Right atrium auricular region (tissue), 2 donors: ENCODE measurements at regions not wholly inside any gene's neighbourhood (a gene's known extent, or its start where the extent isn't known, plus 50 kb on each side); places are given as distances from the start of the nearest gene placed in this dataset.
A peak's percentile ranks its signal among the peaks of the same experiment; 100 is the strongest.

Experiments used
- DNase-seq: peaks from one replicate; pipeline ENCODE4 v3.0.0-alpha.2; 2019; ENCODE audit warnings: low spot score
- H3K27ac ChIP-seq, 2 donors: fragments of 200-600 bp; sonication (generic); 1 replicate in 1 of 2; 2 replicates in 1 of 2; pipeline ENCODE4 v1.5.1; 2016 to 2019
- H3K27me3 ChIP-seq, 2 donors: fragments of 200-600 bp; sonication (generic); one replicate each; pipeline versions ENCODE4 v1.5.1 to v1.6.0; 2017 to 2019
- H3K36me3 ChIP-seq: fragments of 200-600 bp; sonication (generic); one replicate; pipeline ENCODE4 v1.5.1; 2016
- H3K4me1 ChIP-seq, 2 donors: fragments of 200-600 bp; sonication (generic); one replicate each; pipeline versions ENCODE4 v1.5.1 to v1.6.0; 2017 to 2019
- H3K4me3 ChIP-seq, 2 donors: fragments of 200-600 bp; sonication (generic); 1 replicate in 1 of 2; 2 replicates in 1 of 2; pipeline ENCODE4 v1.5.1; 2017 to 2019; ENCODE audit warnings: mild to moderate bottlenecking in 1 of 2, moderate library complexity in 1 of 2
- H3K9me3 ChIP-seq, 2 donors: fragments of 200-600 bp; sonication (generic); one replicate each; pipeline ENCODE4 v1.5.1; 2019
- TF ChIP-seq, protein P1 (sequence below), 2 donors: fragments of 200-600 bp; sonication (generic); IDR thresholded peaks; one replicate each; pipeline ENCODE4 v1.5.1; 2019; ENCODE audit warnings: antibody characterized with exemption in 2 of 2

DNA sequence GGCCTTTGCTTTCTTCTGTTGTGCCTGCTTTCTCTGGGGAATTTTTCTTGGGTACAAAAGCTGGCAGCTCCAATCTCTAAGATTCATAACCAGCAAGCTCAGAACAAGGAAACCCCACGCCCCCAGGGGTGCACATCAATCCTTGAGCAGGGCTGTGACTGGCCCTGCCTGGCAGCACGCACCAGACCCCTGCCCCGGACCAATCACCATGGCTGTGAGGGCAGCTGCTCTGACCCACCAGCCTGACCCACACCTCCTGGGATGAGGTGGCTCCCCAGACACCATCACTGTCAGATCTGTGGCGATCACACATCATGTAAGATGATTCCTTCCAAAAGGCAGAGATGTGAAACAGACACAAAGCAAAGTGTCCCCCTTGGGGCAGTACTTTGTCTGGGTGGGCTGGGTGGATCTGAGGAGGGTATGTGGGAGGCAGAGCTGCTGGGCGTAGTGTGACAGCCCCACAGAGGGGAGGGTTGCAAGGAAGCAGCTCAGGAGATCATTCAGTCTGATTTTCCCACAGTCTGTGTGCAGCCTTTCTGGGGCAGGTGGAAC lies 175.5 kb upstream of the SHH start:
- Histone ChIP-seq H3K9me3 (no peaks in the 10 kb centered on the region), H3K27ac (no peak overlapping the region), H3K36me3 (no peaks in the 10 kb centered on the region), H3K4me1 (no peaks in the 10 kb centered on the region), H3K27me3 (no peaks in the 10 kb centered on the region), H3K4me3 (no peak overlapping the region)
- TF ChIP-seq, protein P1, sequence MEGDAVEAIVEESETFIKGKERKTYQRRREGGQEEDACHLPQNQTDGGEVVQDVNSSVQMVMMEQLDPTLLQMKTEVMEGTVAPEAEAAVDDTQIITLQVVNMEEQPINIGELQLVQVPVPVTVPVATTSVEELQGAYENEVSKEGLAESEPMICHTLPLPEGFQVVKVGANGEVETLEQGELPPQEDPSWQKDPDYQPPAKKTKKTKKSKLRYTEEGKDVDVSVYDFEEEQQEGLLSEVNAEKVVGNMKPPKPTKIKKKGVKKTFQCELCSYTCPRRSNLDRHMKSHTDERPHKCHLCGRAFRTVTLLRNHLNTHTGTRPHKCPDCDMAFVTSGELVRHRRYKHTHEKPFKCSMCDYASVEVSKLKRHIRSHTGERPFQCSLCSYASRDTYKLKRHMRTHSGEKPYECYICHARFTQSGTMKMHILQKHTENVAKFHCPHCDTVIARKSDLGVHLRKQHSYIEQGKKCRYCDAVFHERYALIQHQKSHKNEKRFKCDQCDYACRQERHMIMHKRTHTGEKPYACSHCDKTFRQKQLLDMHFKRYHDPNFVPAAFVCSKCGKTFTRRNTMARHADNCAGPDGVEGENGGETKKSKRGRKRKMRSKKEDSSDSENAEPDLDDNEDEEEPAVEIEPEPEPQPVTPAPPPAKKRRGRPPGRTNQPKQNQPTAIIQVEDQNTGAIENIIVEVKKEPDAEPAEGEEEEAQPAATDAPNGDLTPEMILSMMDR (IDR thresholded peaks at IDR 0.05) = no peak
- peak; percentile 46 for DNase-seq

DNA sequence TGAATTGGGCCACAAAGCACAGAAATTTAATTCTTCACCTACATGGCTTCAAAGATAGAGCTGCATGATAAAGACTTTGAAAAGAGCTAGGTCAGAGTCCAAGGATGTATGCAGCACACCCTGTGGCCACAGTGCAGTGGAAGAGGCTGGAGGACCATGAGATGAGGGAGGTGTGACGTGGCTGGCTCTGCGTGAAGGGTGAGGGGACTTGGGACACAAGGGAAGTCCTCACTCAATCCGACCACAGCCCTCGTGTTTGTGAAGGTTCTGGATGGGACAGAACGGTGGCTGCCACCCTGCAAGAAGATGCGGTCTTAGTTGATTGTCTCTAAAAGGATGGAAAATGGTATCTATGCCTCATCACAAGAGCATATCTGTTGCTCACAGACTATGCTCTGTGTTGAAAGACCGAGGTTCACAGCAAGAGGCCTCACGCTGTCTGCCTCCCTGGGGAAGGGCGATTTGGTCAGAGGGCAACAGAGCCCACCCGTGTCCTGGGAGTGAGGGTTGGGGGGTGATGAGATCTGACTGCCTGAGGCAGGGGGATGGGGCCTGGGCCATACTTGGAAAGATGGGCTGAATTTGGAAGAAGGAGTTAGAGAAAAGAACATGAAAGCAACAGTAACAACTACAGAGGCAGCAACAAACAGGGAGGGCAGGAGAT lies 174.4 kb upstream of the SHH start:
- Histone ChIP-seq H3K4me3 (no peak overlapping the region), H3K27ac (no peak overlapping the region), H3K4me1 (no peaks in the 10 kb centered on the region), H3K9me3 (no peaks in the 10 kb centered on the region), H3K27me3 (no peaks in the 10 kb centered on the region), H3K36me3 (no peaks in the 10 kb centered on the region)
- DNase-seq = no peak
- TF ChIP-seq, protein P1 (IDR thresholded peaks at IDR 0.05) = no peak

DNA sequence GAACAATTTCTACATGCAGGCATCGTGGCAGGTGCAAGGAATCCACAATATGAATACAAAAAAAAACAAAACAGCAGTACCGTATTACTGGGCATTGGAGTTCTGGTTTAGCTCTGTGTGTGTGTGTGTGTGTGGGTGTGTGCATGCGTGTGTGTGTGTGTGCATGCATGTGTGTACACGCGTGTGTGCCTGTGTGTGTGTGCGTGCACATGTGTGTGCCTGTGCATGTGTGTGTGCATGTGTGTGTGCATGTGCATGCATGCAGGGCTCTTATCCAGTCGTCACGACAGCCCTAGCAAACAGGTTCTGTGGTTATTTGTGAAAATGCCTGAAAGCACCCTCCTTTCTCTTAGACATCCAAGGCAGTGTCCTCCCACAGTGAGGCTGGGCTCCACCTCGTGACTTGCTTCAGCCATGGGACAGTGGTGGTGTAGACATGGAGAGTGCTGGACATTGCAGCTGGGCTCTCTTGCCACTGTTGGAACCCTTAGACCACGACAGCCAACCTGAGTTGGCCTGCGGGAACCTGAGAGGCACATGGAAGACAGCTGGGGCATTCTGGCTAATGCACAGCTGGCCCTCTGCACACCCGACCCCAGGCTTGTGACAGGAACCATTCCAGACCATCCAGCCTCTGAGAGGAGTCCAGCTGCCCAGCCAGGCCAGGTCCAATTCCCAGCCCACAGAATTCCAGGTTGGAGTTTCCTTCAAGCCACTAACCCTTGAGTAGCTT lies 173.4 kb upstream of the SHH start:
- H3K27ac ChIP-seq = no peak overlapping the region
- H3K27me3 ChIP-seq = no peaks in the 10 kb centered on the region
- TF ChIP-seq, protein P1 (IDR thresholded peaks at IDR 0.05) = no peak
- no peaks in the 10 kb centered on the region for H3K4me1 ChIP-seq
- H3K4me3 ChIP-seq = no peak overlapping the region
- no peaks in the 10 kb centered on the region for H3K36me3 ChIP-seq
- no peaks in the 10 kb centered on the region for H3K9me3 ChIP-seq
- no peak for DNase-seq

DNA sequence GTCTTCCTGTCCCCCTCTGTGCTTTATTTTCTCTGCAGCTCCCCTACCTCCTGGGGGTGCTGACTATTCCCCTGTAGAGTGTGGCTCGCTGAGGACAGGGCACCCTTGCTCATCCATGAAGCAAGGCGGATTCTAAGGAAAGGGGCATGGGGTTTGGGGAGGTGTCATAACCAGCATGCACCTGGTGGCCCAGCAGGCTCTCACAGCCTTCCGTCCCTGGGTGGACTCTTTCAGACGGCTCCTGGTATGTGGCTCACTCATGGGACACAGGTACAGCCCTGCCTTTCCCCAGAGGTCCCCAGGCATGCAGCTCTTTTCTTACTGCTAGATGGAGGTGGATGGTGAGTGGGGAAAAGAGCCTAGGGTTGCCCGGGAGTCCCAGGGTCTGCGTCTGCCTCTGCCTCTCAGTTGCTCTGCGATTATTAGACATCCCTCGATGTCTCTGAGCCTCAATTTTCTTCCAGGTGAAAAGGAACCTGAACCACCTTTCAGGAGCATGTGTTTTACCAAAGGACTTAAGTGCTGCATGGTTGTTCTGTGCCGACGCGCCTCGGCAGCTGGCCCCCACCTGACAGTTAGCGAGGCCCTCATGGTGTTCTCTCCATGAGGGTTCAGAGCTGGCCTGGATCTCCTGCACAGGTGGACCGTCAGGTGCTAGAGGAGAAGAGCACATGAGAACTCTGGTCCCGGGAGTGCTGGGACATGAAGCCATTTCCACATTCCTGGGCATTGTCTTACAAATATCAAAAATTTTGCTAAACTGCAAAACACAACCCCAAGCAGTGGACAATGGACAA lies 172.5 kb upstream of the SHH start:
- TF ChIP-seq, protein P1 (IDR thresholded peaks at IDR 0.05) = no peak
- no peak overlapping the region for H3K27ac ChIP-seq
- no peaks in the 10 kb centered on the region for H3K9me3 ChIP-seq
- no peaks in the 10 kb centered on the region for H3K27me3 ChIP-seq
- no peaks in the 10 kb centered on the region for H3K4me1 ChIP-seq
- H3K4me3 ChIP-seq = no peak overlapping the region
- H3K36me3 ChIP-seq = no peaks in the 10 kb centered on the region
- DNase-seq = no peak

DNA sequence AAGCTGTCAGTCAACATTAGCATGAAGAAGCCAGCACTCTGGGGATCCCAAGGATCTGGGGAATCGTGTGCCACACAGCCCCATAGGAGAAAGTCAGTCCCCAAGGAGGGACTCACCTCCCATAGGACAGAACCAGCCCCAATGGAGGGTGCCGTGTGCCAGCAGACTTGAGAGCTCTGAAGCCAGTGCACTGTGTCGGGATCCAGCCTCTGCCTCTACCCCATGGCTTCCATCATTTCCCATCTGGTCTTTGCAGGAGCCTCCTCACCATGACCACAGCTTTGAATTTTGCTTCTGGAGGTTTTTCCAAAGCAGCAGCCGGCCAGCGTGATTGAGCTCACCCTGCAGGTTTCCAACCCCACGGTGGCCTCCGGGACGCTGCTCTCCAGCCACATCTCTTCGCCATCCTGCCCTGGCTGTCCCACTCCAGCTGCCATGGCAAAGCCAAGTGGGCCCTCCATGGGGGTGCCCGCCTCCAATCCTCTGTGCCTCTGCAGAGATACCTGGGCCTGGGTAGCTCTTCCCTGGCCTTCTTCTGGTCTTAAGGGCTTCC lies 171.8 kb upstream of the SHH start:
- H3K27ac ChIP-seq = no peak overlapping the region
- TF ChIP-seq, protein P1 (IDR thresholded peaks at IDR 0.05) = no peak
- H3K27me3 ChIP-seq = no peaks in the 10 kb centered on the region
- no peaks in the 10 kb centered on the region for H3K4me1 ChIP-seq
- H3K36me3 ChIP-seq = no peaks in the 10 kb centered on the region
- no peak overlapping the region for H3K4me3 ChIP-seq
- H3K9me3 ChIP-seq = no peaks in the 10 kb centered on the region
- no peak for DNase-seq
